GM10266 (cell line): ENCODE measurements at regions not wholly inside any gene's neighbourhood (a gene's known extent, or its start where the extent isn't known, plus 50 kb on each side); places are given as distances from the start of the nearest gene placed in this dataset.

Experiments
- DNase-seq: peaks from one replicate; pipeline ENCODE4 v3.0.0; 2012; ENCODE audit errors: extremely low spot score
- CTCF ChIP-seq: IDR thresholded peaks from 2 replicates; pipeline ENCODE4 v1.5.1; 2012; ENCODE audit warnings: mild to moderate bottlenecking, low read depth; ENCODE audit not compliant: control insufficient read depth, insufficient read depth; ENCODE audit errors: missing control alignments

- no peak for DNase-seq
- no peak for TF ChIP-seq CTCF
Observed at GRCh38 chr1:244322791-244323521, 128.8 kb downstream of the ADSS2 start.

- no peak for TF ChIP-seq CTCF
- no peak for DNase-seq
Observed at GRCh38 chr1:244324176-244324883, 127.4 kb downstream of the ADSS2 start.

- no peak for TF ChIP-seq CTCF
- no peak for DNase-seq
Observed at GRCh38 chr1:244325056-244325758, 126.5 kb downstream of the ADSS2 start.

DNA sequence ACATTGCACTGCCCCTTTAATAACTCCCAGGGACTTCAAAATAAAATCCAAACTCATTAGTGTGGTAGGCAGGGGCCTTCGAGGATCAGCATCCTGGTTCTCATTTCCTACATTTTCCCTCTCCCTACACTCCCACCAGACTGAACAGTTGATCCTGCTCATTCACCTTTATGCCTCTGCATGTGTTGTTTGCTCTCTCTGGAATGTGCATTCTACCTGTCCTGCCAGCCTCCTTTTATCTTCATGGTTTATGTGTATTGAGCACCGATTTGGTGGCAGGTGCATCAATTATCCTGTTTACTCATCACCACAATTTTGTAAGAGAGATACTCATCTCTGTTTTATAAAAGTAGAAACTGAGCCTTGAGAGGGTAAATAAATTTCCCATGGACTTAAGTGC lies 125.0 kb downstream of the ADSS2 start:
- TF ChIP-seq CTCF, result no peak
- DNase-seq, result no peak

DNA sequence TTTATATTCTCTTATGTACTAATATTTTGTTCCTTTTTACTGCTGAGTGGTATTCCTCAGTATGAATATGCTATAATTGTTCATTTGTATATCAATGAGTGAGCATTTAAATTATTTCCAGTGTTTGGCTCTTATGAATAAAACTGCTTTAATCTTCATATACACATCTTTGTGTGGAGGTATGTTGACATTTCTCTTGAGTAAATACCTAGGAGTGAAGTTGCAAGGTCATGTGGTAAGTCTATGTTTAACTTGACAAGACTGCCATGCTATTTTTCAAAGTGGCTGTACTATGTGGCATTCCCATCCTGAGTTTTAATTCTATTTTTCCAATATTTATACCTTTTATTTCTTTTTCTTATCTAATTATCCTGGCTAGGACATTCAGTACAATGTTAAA lies 124.2 kb downstream of the ADSS2 start:
- no peak for DNase-seq
- no peak for TF ChIP-seq CTCF

GRCh38 chr1:244328476-244328875 lies 123.2 kb downstream of the ADSS2 start:
- no peak for DNase-seq
- TF ChIP-seq CTCF, result no peak
